ENCODE measurements at regions not wholly inside any gene's neighbourhood (a gene's known extent, or its start where the extent isn't known, plus 50 kb on each side); places are given as distances from the start of the nearest gene placed in this dataset.
"Not testable (repeated sequence)": the region's sequence is repeated elsewhere in the genome, so short reads cannot be mapped to it uniquely, and the experiment has no call there.

DNA sequence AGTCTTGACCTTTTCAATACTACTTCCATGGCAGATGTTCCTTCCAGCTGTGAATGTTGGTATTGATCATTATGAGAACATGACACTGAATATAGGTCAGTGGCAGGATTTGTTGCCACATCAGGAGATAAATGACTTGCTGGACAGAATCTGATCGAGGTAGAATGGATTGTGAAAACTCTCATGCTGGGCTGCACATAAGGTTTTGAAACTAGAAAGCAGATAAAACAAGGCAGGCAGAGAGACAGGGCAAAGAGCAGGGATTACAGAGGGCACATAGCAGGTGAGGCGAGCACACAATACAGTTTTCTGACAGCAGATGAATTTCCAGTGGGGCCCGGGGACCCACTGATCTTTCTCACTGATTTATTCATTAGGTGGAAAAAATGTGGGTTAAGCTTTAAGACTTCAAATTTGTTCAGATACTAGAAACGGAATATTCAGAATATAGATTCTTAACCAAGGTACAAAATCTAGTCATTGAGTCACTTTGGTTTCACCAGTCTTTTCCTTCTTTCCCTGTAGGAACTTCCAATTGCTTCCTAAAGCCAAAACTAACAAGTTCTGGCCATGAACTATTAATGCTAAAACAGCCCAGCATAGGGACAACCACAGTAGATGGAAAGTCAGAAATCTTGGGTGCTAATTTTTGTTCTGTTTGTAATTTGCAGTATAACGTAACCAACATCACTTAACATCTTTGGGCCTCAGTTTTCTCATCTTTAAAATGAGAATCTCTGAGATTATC is 296.0 kb upstream of the PTBP2 start:
- Histone ChIP-seq H3K27ac (ENCODE audit: low read length) (no peak overlapping the region), H3K4me3 (ENCODE audit: low read length) (no peak overlapping the region), H3K27me3 (ENCODE audit: insufficient read depth, low read length) (no peaks in the 10 kb centered on the region), H3K9me3 (ENCODE audit: insufficient read depth, low read depth, low read length) (no peaks in the 10 kb centered on the region), H3K36me3 (ENCODE audit: insufficient read depth, low read depth, low read length) (no peaks in the 10 kb centered on the region), H3K9ac (ENCODE audit: low read depth, low read length) (no peak overlapping the region), H3K4me1 (ENCODE audit: insufficient read depth, low read length) (peaks cover 2% of the 10 kb centered on the region; the same call in 1 of the 2 replicates)

- H3K9me3 ChIP-seq (ENCODE audit: insufficient read depth, low read depth, low read length), result no peaks in the 10 kb centered on the region
- no peak overlapping the region for H3K9ac ChIP-seq (ENCODE audit: low read depth, low read length)
- H3K4me3 ChIP-seq (ENCODE audit: low read length), result no peak overlapping the region
- no peaks in the 10 kb centered on the region for H3K36me3 ChIP-seq (ENCODE audit: insufficient read depth, low read depth, low read length)
- no peaks in the 10 kb centered on the region for H3K27me3 ChIP-seq (ENCODE audit: insufficient read depth, low read length)
- no peak overlapping the region for H3K27ac ChIP-seq (ENCODE audit: low read length)
- H3K4me1 ChIP-seq (ENCODE audit: insufficient read depth, low read length), result peaks cover 2% of the 10 kb centered on the region; the same call in 1 of the 2 replicates
These were observed 294.0 kb upstream of the PTBP2 start for GRCh38 chr1:96427616-96428015.

DNA sequence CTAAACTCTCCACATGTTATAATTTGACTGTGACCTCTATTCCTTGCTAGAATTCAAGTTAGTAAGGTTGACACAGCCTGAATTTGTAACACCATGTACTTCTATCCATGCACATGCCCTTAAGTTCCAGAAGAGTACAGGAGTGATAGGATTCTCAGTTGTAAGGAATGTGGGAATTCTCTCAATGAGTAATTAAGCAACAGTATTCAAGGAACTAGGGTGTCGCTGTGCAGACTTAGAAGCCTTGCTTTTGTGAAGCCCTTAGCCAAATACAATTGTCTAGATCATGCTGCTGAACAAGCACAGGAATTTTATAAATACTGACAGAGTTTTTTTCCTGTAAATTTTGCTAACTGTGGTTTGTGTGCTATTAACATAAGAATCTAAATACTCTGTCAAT is 276.3 kb upstream of the PTBP2 start:
- Histone ChIP-seq H3K27ac (ENCODE audit: low read length) (no peak overlapping the region), H3K4me3 (ENCODE audit: low read length) (no peak overlapping the region), H3K4me1 (ENCODE audit: insufficient read depth, low read length) (no peaks in the 10 kb centered on the region), H3K27me3 (ENCODE audit: insufficient read depth, low read length) (no peaks in the 10 kb centered on the region), H3K9ac (ENCODE audit: low read depth, low read length) (no peak overlapping the region), H3K9me3 (ENCODE audit: insufficient read depth, low read depth, low read length) (peaks cover 2% of the 10 kb centered on the region), H3K36me3 (ENCODE audit: insufficient read depth, low read depth, low read length) (no peaks in the 10 kb centered on the region)

GRCh38 chr1:96464066-96464465 is 257.5 kb upstream of the PTBP2 start:
- H3K4me3 ChIP-seq (ENCODE audit: low read length), result no peak overlapping the region
- H3K9ac ChIP-seq (ENCODE audit: low read depth, low read length), result no peak overlapping the region
- no peaks in the 10 kb centered on the region for H3K9me3 ChIP-seq (ENCODE audit: insufficient read depth, low read depth, low read length)
- H3K27me3 ChIP-seq (ENCODE audit: insufficient read depth, low read length), result peaks cover 10% of the 10 kb centered on the region; the same call in 1 of the 2 replicates
- H3K4me1 ChIP-seq (ENCODE audit: insufficient read depth, low read length), result peaks cover 32% of the 10 kb centered on the region
- no peaks in the 10 kb centered on the region for H3K36me3 ChIP-seq (ENCODE audit: insufficient read depth, low read depth, low read length)
- H3K27ac ChIP-seq (ENCODE audit: low read length), result no peak overlapping the region

- no peaks in the 10 kb centered on the region for H3K9me3 ChIP-seq (ENCODE audit: insufficient read depth, low read depth, low read length)
- H3K4me3 ChIP-seq (ENCODE audit: low read length), result no peak overlapping the region
- H3K36me3 ChIP-seq (ENCODE audit: insufficient read depth, low read depth, low read length), result no peaks in the 10 kb centered on the region
- H3K9ac ChIP-seq (ENCODE audit: low read depth, low read length), result no peak overlapping the region
- H3K4me1 ChIP-seq (ENCODE audit: insufficient read depth, low read length), result peaks cover 32% of the 10 kb centered on the region
- H3K27me3 ChIP-seq (ENCODE audit: insufficient read depth, low read length), result peaks cover 10% of the 10 kb centered on the region; the same call in 1 of the 2 replicates
- H3K27ac ChIP-seq (ENCODE audit: low read length), result no peak overlapping the region
These were observed 257.1 kb upstream of the PTBP2 start for GRCh38 chr1:96464522-96464921.

- no peak overlapping the region for H3K9ac ChIP-seq (ENCODE audit: low read depth, low read length)
- H3K36me3 ChIP-seq (ENCODE audit: insufficient read depth, low read depth, low read length), result no peaks in the 10 kb centered on the region
- peaks cover 32% of the 10 kb centered on the region for H3K4me1 ChIP-seq (ENCODE audit: insufficient read depth, low read length)
- peaks cover 10% of the 10 kb centered on the region; the same call in 1 of the 2 replicates for H3K27me3 ChIP-seq (ENCODE audit: insufficient read depth, low read length)
- H3K9me3 ChIP-seq (ENCODE audit: insufficient read depth, low read depth, low read length), result no peaks in the 10 kb centered on the region
- H3K4me3 ChIP-seq (ENCODE audit: low read length), result no peak overlapping the region
- no peak overlapping the region for H3K27ac ChIP-seq (ENCODE audit: low read length)
These were observed 256.6 kb upstream of the PTBP2 start for GRCh38 chr1:96464991-96465390.

DNA sequence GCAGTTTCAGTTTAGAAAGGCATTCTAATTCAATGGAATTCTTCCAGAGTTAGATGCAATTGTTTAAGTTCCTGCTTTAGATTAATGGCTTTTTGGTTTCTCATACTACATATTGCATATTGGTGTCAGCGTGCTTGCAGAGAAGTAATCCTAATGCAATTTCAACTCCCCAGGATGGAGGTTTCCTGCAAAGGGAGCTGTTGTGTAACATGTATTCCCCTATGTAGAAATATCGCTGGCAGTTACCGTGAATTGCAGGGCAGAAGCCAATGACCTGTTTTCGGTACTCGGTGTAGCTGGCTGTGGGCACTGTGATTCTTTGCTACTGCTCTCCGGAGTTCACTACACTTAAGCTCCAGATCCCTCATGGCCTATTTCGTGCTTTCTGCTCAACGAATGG is 256.1 kb upstream of the PTBP2 start:
- H3K4me1 ChIP-seq (ENCODE audit: insufficient read depth, low read length), result peaks cover 32% of the 10 kb centered on the region
- no peak overlapping the region for H3K27ac ChIP-seq (ENCODE audit: low read length)
- H3K9me3 ChIP-seq (ENCODE audit: insufficient read depth, low read depth, low read length), result no peaks in the 10 kb centered on the region
- H3K27me3 ChIP-seq (ENCODE audit: insufficient read depth, low read length), result peaks cover 10% of the 10 kb centered on the region; the same call in 1 of the 2 replicates
- no peaks in the 10 kb centered on the region for H3K36me3 ChIP-seq (ENCODE audit: insufficient read depth, low read depth, low read length)
- no peak overlapping the region for H3K9ac ChIP-seq (ENCODE audit: low read depth, low read length)
- no peak overlapping the region for H3K4me3 ChIP-seq (ENCODE audit: low read length)

- H3K27me3 ChIP-seq (ENCODE audit: insufficient read depth, low read length), result peaks cover 22% of the 10 kb centered on the region
These were observed 254.7 kb upstream of the PTBP2 start for GRCh38 chr1:96466842-96467241.

DNA sequence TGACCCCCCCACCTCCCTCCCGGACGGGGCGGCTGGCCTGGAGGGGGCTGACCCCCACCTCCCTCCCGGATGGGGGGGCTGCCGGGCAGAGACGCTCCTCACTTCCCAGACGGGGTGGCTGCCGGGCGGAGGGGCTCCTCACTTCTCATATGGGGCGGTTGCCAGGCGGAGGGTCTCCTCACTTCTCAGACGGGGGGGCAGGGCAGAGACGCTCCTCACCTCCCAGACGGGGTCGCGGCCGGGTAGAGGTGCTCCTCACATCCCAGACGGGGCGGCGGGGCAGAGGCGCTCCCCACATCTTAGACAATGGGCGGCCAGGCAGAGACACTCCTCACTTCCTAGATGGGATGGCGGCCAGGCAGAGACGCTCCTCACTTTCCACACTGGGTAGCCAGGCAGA is 251.9 kb upstream of the PTBP2 start:
- Histone ChIP-seq H3K27me3 (ENCODE audit: insufficient read depth, low read length) (peaks cover 50% of the 10 kb centered on the region), H3K4me1 (ENCODE audit: insufficient read depth, low read length) (peaks cover 33% of the 10 kb centered on the region)
- H3K36me3 ChIP-seq (ENCODE audit: insufficient read depth, low read depth, low read length); H3K27ac ChIP-seq (ENCODE audit: low read length); H3K4me3 ChIP-seq (ENCODE audit: low read length); H3K9ac ChIP-seq (ENCODE audit: low read depth, low read length); H3K9me3 ChIP-seq (ENCODE audit: insufficient read depth, low read depth, low read length): not testable (repeated sequence)

More at GRCh38 chr1:96466842-96467241, 254.7 kb upstream of the PTBP2 start:
- H3K9me3 ChIP-seq (ENCODE audit: insufficient read depth, low read depth, low read length), result peaks cover 4% of the 10 kb centered on the region; the same call in 1 of the 2 replicates
- no peaks in the 10 kb centered on the region for H3K36me3 ChIP-seq (ENCODE audit: insufficient read depth, low read depth, low read length)
- H3K9ac ChIP-seq (ENCODE audit: low read depth, low read length), result no peak overlapping the region
- no peak overlapping the region for H3K27ac ChIP-seq (ENCODE audit: low read length)
- H3K4me3 ChIP-seq (ENCODE audit: low read length), result no peak overlapping the region
- H3K4me1 ChIP-seq (ENCODE audit: insufficient read depth, low read length), result peaks cover 32% of the 10 kb centered on the region

GRCh38 chr1:96472471-96472870 is 249.1 kb upstream of the PTBP2 start:
- no peak overlapping the region for H3K4me3 ChIP-seq (ENCODE audit: low read length)
- peaks cover 4% of the 10 kb centered on the region; the same call in 1 of the 2 replicates for H3K9me3 ChIP-seq (ENCODE audit: insufficient read depth, low read depth, low read length)
- H3K4me1 ChIP-seq (ENCODE audit: insufficient read depth, low read length), result peaks cover 26% of the 10 kb centered on the region
- H3K36me3 ChIP-seq (ENCODE audit: insufficient read depth, low read depth, low read length), result no peaks in the 10 kb centered on the region
- H3K27ac ChIP-seq (ENCODE audit: low read length), result no peak overlapping the region
- H3K27me3 ChIP-seq (ENCODE audit: insufficient read depth, low read length), result peaks cover 69% of the 10 kb centered on the region
- H3K9ac ChIP-seq (ENCODE audit: low read depth, low read length), result no peak overlapping the region

GRCh38 chr1:96473791-96474434 is 247.7 kb upstream of the PTBP2 start:
- H3K36me3 ChIP-seq (ENCODE audit: insufficient read depth, low read depth, low read length), result no peaks in the 10 kb centered on the region
- H3K27me3 ChIP-seq (ENCODE audit: insufficient read depth, low read length), result peaks cover 82% of the 10 kb centered on the region
- H3K9me3 ChIP-seq (ENCODE audit: insufficient read depth, low read depth, low read length), result peaks cover 4% of the 10 kb centered on the region; the same call in 1 of the 2 replicates
- H3K9ac ChIP-seq (ENCODE audit: low read depth, low read length), result no peak overlapping the region
- H3K27ac ChIP-seq (ENCODE audit: low read length), result no peak overlapping the region
- peak overlapping the region; percentile 30; the same call in 1 of the 2 replicates for H3K4me3 ChIP-seq (ENCODE audit: low read length)
- peaks cover 29% of the 10 kb centered on the region for H3K4me1 ChIP-seq (ENCODE audit: insufficient read depth, low read length)
